Activated CD8-positive, alpha-beta T cell treated with anti-CD3 and anti-CD28 coated beads, Interleukin-2, amount 10 ng/mL, durations not matched to agents 7 days and 5 days (primary cell): ENCODE measurements at regions not wholly inside any gene's neighbourhood (a gene's known extent, or its start where the extent isn't known, plus 50 kb on each side); places are given as distances from the start of the nearest gene placed in this dataset.

Source experiments
- ATAC-seq: fragments of 150-1000 bp; cut with Tn5 transposase; one replicate; pipeline ENCODE4 v1.10.0; 2021; ENCODE audit warnings: moderate library complexity
- CTCF ChIA-PET: fragments of 350-600 bp; sonication (Branson Sonifier 250); formaldehyde crosslinking; loops from one replicate; lab custom pipeline; 2021; ENCODE audit warnings: antibody characterized with exemption; lab: Charles Lee
- POLR2A ChIA-PET: fragments of 350-600 bp; sonication (Branson Sonifier 250); formaldehyde crosslinking; loops from one replicate; lab custom pipeline; 2021; ENCODE audit warnings: antibody characterized with exemption; lab: Charles Lee
- DNase-seq: peaks from one replicate; pipeline ENCODE4 v3.0.0-alpha.2; 2020
- H3K27ac Mint-ChIP-seq: one replicate; pipeline ENCODE4 v1.8.0; 2021; ENCODE audit warnings: mild to moderate bottlenecking, mixed read lengths
- H3K27me3 Mint-ChIP-seq: one replicate; pipeline ENCODE4 v1.8.0; 2021; ENCODE audit warnings: low read depth, mixed read lengths
- H3K36me3 Mint-ChIP-seq: one replicate; pipeline ENCODE4 v1.8.0; 2021; ENCODE audit warnings: low read depth, mixed read lengths
- H3K4me1 Mint-ChIP-seq: one replicate; pipeline ENCODE4 v1.8.0; 2021; ENCODE audit warnings: low read depth, mixed read lengths
- H3K4me3 Mint-ChIP-seq: one replicate; pipeline ENCODE4 v1.8.0; 2021; ENCODE audit warnings: mild to moderate bottlenecking, mixed read lengths
- H3K9me3 Mint-ChIP-seq: one replicate; pipeline ENCODE4 v1.8.0; 2022; ENCODE audit warnings: mixed read lengths; ENCODE audit not compliant: insufficient read depth

- POLR2A ChIA-PET: no interaction called here
Measured at GRCh38 chr21:15160136-15160535, 95.3 kb upstream of the NRIP1 start.

GRCh38 chr21:15162921-15163320 is 98.1 kb upstream of the NRIP1 start:
- no peaks in the 10 kb centered on the region for H3K27me3 Mint-ChIP-seq
- H3K36me3 Mint-ChIP-seq: no peaks in the 10 kb centered on the region
- no peaks in the 10 kb centered on the region for H3K9me3 Mint-ChIP-seq
- no peaks in the 10 kb centered on the region for H3K4me1 Mint-ChIP-seq
- DNase-seq (no peak), ATAC-seq (no peak)
- POLR2A ChIA-PET: no interaction called here
- H3K27ac Mint-ChIP-seq: no peak overlapping the region
- CTCF ChIA-PET: no interaction called here
- H3K4me3 Mint-ChIP-seq: no peak overlapping the region

More at GRCh38 chr21:15160136-15160535, 95.3 kb upstream of the NRIP1 start:
- Mint-ChIP-seq H3K9me3 (no peaks in the 10 kb centered on the region), H3K4me1 (no peaks in the 10 kb centered on the region), H3K4me3 (no peak overlapping the region), H3K27ac (no peak overlapping the region), H3K36me3 (no peaks in the 10 kb centered on the region), H3K27me3 (peaks cover 3% of the 10 kb centered on the region)
- no peak for DNase-seq
- no peak for ATAC-seq
- CTCF ChIA-PET: no interaction called here

DNA sequence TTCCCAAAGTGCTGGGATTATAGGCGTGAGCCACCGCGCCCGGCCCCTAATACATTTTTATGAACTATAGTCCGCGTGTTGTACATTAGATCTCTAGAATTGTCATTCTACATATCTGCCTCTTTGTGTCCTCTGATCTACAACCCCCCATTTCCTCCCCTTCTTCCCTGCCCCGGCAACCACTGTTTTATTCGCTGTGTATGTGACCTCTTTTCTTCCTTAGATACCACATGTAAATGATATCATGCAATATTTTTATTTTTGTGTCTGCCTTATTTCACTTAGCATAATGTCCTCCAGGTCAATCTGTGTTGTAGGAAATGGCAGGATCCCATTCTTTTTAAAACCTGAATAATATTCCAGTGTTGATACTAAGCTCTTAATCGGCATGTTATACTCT is 99.5 kb upstream of the NRIP1 start:
- no peak overlapping the region for H3K27ac Mint-ChIP-seq
- POLR2A ChIA-PET: no interaction called here

GRCh38 chr21:15164678-15165303 is 100.0 kb upstream of the NRIP1 start:
- H3K4me1 Mint-ChIP-seq: no peaks in the 10 kb centered on the region
- no peaks in the 10 kb centered on the region for H3K9me3 Mint-ChIP-seq
- H3K36me3 Mint-ChIP-seq: no peaks in the 10 kb centered on the region
- DNase-seq: no peak
- ChIA-PET POLR2A (no interaction called here), CTCF (no interaction called here)
- H3K27me3 Mint-ChIP-seq: no peaks in the 10 kb centered on the region
- H3K27ac Mint-ChIP-seq: no peak overlapping the region
- H3K4me3 Mint-ChIP-seq: no peak overlapping the region
- no peak for ATAC-seq

More for the DNA sequence above, 99.5 kb upstream of the NRIP1 start:
- Mint-ChIP-seq H3K9me3 (no peaks in the 10 kb centered on the region), H3K27me3 (no peaks in the 10 kb centered on the region), H3K4me1 (no peaks in the 10 kb centered on the region), H3K36me3 (no peaks in the 10 kb centered on the region), H3K4me3 (no peak overlapping the region)
- CTCF ChIA-PET: no interaction called here
- ATAC-seq (no peak), DNase-seq (no peak)

GRCh38 chr21:15170614-15171013 is 105.8 kb upstream of the NRIP1 start:
- POLR2A ChIA-PET: no interaction called here
- H3K4me1 Mint-ChIP-seq: no peaks in the 10 kb centered on the region
- DNase-seq (no peak), ATAC-seq (no peak)
- no peaks in the 10 kb centered on the region for H3K9me3 Mint-ChIP-seq
- no peak overlapping the region for H3K4me3 Mint-ChIP-seq
- H3K27me3 Mint-ChIP-seq: no peaks in the 10 kb centered on the region
- H3K36me3 Mint-ChIP-seq: no peaks in the 10 kb centered on the region
- no peak overlapping the region for H3K27ac Mint-ChIP-seq
- CTCF ChIA-PET: no interaction called here

DNA sequence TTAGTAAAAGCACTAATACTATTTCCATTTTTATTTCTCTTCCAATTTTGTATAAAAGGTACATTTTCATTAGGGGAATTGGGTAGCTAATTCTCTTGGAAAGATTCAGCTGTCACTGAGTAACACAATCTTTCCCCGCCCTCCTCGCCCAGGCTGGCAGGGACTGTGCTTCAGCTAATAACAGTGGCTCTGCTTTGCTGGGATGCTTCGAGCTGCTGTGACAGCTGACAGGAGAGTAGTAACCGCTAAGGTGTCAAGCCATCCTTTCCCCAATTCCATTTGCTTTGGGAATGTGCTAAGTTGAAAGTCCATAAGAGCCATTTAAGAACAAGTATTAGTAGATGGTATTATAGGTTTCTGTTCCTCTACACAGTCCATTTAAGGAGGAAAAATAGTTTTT is 106.7 kb upstream of the NRIP1 start:
- ATAC-seq (no peak), DNase-seq (no peak)
- Mint-ChIP-seq H3K4me1 (no peaks in the 10 kb centered on the region), H3K4me3 (no peak overlapping the region), H3K27me3 (no peaks in the 10 kb centered on the region), H3K36me3 (no peaks in the 10 kb centered on the region), H3K27ac (no peak overlapping the region), H3K9me3 (no peaks in the 10 kb centered on the region)
- CTCF ChIA-PET: no interaction called here
- POLR2A ChIA-PET: no interaction called here

GRCh38 chr21:15172963-15173362 is 108.2 kb upstream of the NRIP1 start:
- ChIA-PET POLR2A (no interaction called here), CTCF (no interaction called here)
- no peak for DNase-seq
- H3K4me3 Mint-ChIP-seq: no peak overlapping the region
- no peaks in the 10 kb centered on the region for H3K9me3 Mint-ChIP-seq
- ATAC-seq: no peak
- no peaks in the 10 kb centered on the region for H3K36me3 Mint-ChIP-seq
- no peaks in the 10 kb centered on the region for H3K4me1 Mint-ChIP-seq
- H3K27ac Mint-ChIP-seq: no peak overlapping the region
- H3K27me3 Mint-ChIP-seq: no peaks in the 10 kb centered on the region

- ATAC-seq (no peak), DNase-seq (no peak)
- Mint-ChIP-seq H3K27me3 (no peaks in the 10 kb centered on the region), H3K36me3 (no peaks in the 10 kb centered on the region), H3K27ac (no peak overlapping the region), H3K4me3 (no peak overlapping the region), H3K9me3 (peaks cover 3% of the 10 kb centered on the region), H3K4me1 (no peaks in the 10 kb centered on the region)
- CTCF ChIA-PET: no interaction called here
- POLR2A ChIA-PET: no interaction called here
Measured at GRCh38 chr21:15174923-15175322, 110.1 kb upstream of the NRIP1 start.

DNA sequence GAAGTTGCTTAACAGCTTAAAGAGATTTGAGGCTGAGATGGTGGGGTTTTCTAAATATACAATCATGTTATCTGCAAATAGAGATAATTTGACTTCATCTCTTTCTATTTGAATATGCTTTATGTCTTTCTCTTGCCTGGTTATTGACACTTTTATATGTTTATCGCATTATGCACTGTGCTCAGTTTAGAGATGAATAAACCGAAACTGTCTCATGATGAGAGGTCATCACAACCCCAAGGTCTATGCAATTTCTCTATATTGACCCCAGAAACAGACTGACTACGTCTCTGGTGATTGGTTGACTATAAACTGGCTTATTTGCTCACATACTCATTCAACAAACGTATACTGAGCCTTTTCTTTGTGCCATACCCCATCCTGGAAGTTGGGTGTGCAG is 117.9 kb upstream of the NRIP1 start:
- no peaks in the 10 kb centered on the region for H3K27me3 Mint-ChIP-seq
- ATAC-seq (no peak), DNase-seq (no peak)
- H3K9me3 Mint-ChIP-seq: peaks cover 6% of the 10 kb centered on the region
- ChIA-PET POLR2A (interaction anchor here (0.6 kb wide), 1 partner anchor 408 kb away, joined by 3 read pairs; no protein-coding TSS in a partner anchor), CTCF (no interaction called here)
- H3K27ac Mint-ChIP-seq: no peak overlapping the region
- no peak overlapping the region for H3K4me3 Mint-ChIP-seq
- no peaks in the 10 kb centered on the region for H3K36me3 Mint-ChIP-seq
- no peaks in the 10 kb centered on the region for H3K4me1 Mint-ChIP-seq

DNA sequence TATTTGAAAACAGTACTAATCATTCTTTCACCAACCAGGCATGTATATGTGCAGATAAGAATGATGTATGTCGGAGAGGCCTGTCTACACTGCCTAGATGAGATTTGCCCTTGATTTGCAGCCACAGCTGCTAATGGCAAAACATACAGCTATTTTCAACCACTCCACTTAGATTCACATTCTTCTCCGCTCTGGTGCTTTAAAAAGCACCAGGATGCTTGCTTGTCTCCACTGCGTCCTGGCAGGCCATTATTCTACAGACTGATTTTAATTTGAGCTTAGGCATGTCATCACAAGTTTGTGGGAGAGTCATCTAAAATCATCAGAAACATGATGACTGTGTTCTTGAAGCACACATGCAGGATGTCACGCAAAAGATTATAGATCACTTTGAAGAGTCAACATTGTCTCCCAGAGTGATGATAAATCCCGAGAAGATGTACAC is 119.0 kb upstream of the NRIP1 start:
- H3K4me3 Mint-ChIP-seq: no peak overlapping the region
- H3K27me3 Mint-ChIP-seq: no peaks in the 10 kb centered on the region
- no peak overlapping the region for H3K27ac Mint-ChIP-seq
- H3K4me1 Mint-ChIP-seq: no peaks in the 10 kb centered on the region
- ChIA-PET POLR2A (no interaction called here), CTCF (no interaction called here)
- H3K9me3 Mint-ChIP-seq: peaks cover 6% of the 10 kb centered on the region
- DNase-seq: no peak
- no peak for ATAC-seq
- no peaks in the 10 kb centered on the region for H3K36me3 Mint-ChIP-seq

DNA sequence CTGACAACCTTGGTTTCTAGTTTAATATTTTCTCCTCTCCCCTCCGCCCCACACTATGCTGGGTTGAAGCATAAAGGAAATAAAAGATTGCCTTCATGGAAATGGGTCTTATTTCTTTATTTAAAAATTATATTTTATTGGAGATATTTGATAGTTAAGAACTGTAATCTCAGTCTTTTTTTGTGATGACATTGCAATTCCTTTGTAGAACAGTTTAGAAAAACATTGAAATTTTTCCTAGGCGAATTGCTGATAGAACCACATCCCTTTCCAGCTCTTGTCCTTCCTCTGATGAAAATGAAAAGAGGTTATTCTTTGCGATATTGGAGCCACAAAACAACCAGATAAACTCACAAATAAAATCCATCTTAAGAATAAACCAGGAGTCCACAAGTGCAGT is 125.6 kb upstream of the NRIP1 start:
- H3K36me3 Mint-ChIP-seq: no peaks in the 10 kb centered on the region
- POLR2A ChIA-PET: no interaction called here

DNA sequence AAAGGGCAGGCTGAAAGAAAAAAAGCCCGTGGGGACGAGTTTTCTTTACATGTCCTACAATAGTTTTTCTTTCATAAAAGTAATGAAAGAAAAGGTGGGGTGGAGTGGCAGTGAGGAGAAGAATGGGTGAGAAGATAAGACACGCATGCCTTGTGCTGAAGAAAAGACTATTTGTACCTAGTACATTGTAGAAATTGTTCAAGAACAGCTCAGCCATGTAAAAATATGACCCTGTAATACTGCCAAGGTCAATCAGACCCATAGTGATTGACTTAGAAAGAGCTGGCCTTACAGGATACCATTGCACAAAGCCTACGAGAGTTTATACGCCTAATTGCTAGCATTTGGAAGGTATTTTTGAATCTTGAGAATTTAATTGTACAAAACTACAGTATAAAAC is 126.0 kb upstream of the NRIP1 start:
- POLR2A ChIA-PET: no interaction called here
- no peak overlapping the region for H3K27ac Mint-ChIP-seq
- no peaks in the 10 kb centered on the region for H3K9me3 Mint-ChIP-seq
- CTCF ChIA-PET: no interaction called here
- ATAC-seq: no peak
- no peak overlapping the region for H3K4me3 Mint-ChIP-seq
- H3K4me1 Mint-ChIP-seq: no peaks in the 10 kb centered on the region
- H3K36me3 Mint-ChIP-seq: no peaks in the 10 kb centered on the region
- no peak for DNase-seq
- H3K27me3 Mint-ChIP-seq: no peaks in the 10 kb centered on the region

More for the DNA sequence above, 125.6 kb upstream of the NRIP1 start:
- Mint-ChIP-seq H3K4me3 (no peak overlapping the region), H3K9me3 (no peaks in the 10 kb centered on the region), H3K27me3 (no peaks in the 10 kb centered on the region), H3K4me1 (no peaks in the 10 kb centered on the region), H3K27ac (no peak overlapping the region)
- DNase-seq: no peak
- ATAC-seq: no peak
- CTCF ChIA-PET: no interaction called here

DNA sequence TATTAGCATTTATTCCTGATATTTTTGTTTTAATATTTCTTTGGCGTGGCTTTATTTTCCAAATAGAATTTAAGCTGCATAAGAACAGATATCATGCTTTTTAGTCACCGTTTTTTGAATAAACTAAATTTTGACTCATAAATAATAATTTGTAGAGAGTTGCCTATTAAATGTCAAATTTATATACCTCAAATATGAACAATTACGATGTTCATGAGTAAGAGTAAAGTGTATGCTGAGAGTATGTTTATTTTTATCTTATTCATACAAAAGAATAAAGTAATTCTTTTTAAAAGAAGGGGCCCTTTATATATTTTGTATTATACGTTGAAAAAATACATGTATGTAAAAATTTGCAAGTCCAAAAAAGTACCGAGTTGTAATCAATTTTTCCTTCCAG is 126.5 kb upstream of the NRIP1 start:
- no peak overlapping the region for H3K4me3 Mint-ChIP-seq
- H3K27ac Mint-ChIP-seq: no peak overlapping the region
- H3K9me3 Mint-ChIP-seq: no peaks in the 10 kb centered on the region
- H3K36me3 Mint-ChIP-seq: no peaks in the 10 kb centered on the region
- ATAC-seq (no peak), DNase-seq (no peak)
- H3K27me3 Mint-ChIP-seq: no peaks in the 10 kb centered on the region
- ChIA-PET POLR2A (no interaction called here), CTCF (no interaction called here)
- no peaks in the 10 kb centered on the region for H3K4me1 Mint-ChIP-seq
